GM23338 (cell line): ENCODE measurements at regions not wholly inside any gene's neighbourhood (a gene's known extent, or its start where the extent isn't known, plus 50 kb on each side); places are given as distances from the start of the nearest gene placed in this dataset.
A peak's percentile ranks its signal among the peaks of the same experiment; 100 is the strongest.
"Not testable (repeated sequence)": the region's sequence is repeated elsewhere in the genome, so short reads cannot be mapped to it uniquely, and the experiment has no call there.

ENCODE experiments used
- ATAC-seq: fragments of 200-7000 bp; cut with Tn5 transposase; 3 replicates; pipeline ENCODE4 v1.9.1; 2020
- DNase-seq: peaks from one replicate; pipeline ENCODE4 v3.0.0-alpha.2; 2015; ENCODE audit warnings: low spot score
- H2AFZ ChIP-seq: fragments of 200-600 bp; sonication (generic); 2 replicates; pipeline ENCODE4 v1.8.0; 2016; ENCODE audit warnings: antibody characterized with exemption, mild to moderate bottlenecking, moderate library complexity
- H3F3A ChIP-seq: fragments of 200-600 bp; sonication (generic); replicated peaks from 2 replicates; pipeline ENCODE4 v1.8.0; 2017; ENCODE audit warnings: antibody characterized with exemption, mixed run types, low read depth
- H3K27ac ChIP-seq: fragments of 200-600 bp; sonication (generic); 2 replicates; pipeline ENCODE4 v1.6.1; 2016; ENCODE audit warnings: low read depth
- H3K27me3 ChIP-seq: fragments of 200-600 bp; sonication (generic); 2 replicates; pipeline ENCODE4 v1.8.0; 2016; ENCODE audit warnings: mild to moderate bottlenecking, mixed run types, moderate library complexity; ENCODE audit not compliant: insufficient read depth
- H3K36me3 ChIP-seq: fragments of 200-600 bp; sonication (generic); 2 replicates; pipeline ENCODE4 v1.8.0; 2016; ENCODE audit warnings: mild to moderate bottlenecking; ENCODE audit not compliant: insufficient read depth
- H3K4me1 ChIP-seq: fragments of 200-600 bp; sonication (generic); 2 replicates; pipeline ENCODE4 v1.8.0; 2016; ENCODE audit warnings: mild to moderate bottlenecking, moderate library complexity; ENCODE audit not compliant: insufficient read depth
- H3K4me2 ChIP-seq: fragments of 200-600 bp; sonication (generic); 2 replicates; pipeline ENCODE4 v1.7.1; 2017; ENCODE audit warnings: mixed run types
- H3K4me3 ChIP-seq: fragments of 200-600 bp; sonication (generic); 2 replicates; pipeline ENCODE4 v1.6.1; 2016; ENCODE audit warnings: mixed run types
- H3K79me2 ChIP-seq: fragments of 200-600 bp; sonication (generic); replicated peaks from 2 replicates; pipeline ENCODE4 v1.8.0; 2017; ENCODE audit warnings: mild to moderate bottlenecking; ENCODE audit not compliant: insufficient read depth
- H3K9me2 ChIP-seq: fragments of 200-600 bp; sonication (generic); 2 replicates; pipeline ENCODE4 v1.8.0; 2017; ENCODE audit not compliant: insufficient read depth
- H4K20me1 ChIP-seq: fragments of 200-600 bp; sonication (generic); replicated peaks from 2 replicates; pipeline ENCODE4 v1.8.0; 2017; ENCODE audit warnings: mild to moderate bottlenecking; ENCODE audit not compliant: insufficient read depth
- H3K27ac Mint-ChIP-seq: 2 replicates; pipeline ENCODE4 v1.8.0; 2020; ENCODE audit warnings: inconsistent platforms, mild to moderate bottlenecking, moderate library complexity, mixed read lengths
- H3K27me3 Mint-ChIP-seq: 3 replicates; pipeline ENCODE4 v1.8.0; 2022; ENCODE audit warnings: low read depth, mild to moderate bottlenecking, moderate library complexity, mixed read lengths, inconsistent platforms; ENCODE audit not compliant: insufficient read depth, poor library complexity
- H3K36me3 Mint-ChIP-seq: 3 replicates; pipeline ENCODE4 v1.8.0; 2021; ENCODE audit warnings: low read depth, mild to moderate bottlenecking, inconsistent platforms, moderate library complexity, mixed read lengths
- H3K4me1 Mint-ChIP-seq: 3 replicates; pipeline ENCODE4 v1.8.0; 2020; ENCODE audit warnings: mild to moderate bottlenecking, inconsistent platforms, mixed read lengths
- H3K4me3 Mint-ChIP-seq: 3 replicates; pipeline ENCODE4 v1.8.0; 2021; ENCODE audit warnings: moderate library complexity, mild to moderate bottlenecking, inconsistent platforms, mixed read lengths
- H3K9me3 Mint-ChIP-seq: 3 replicates; pipeline ENCODE4 v1.8.0; 2020; ENCODE audit warnings: moderate library complexity, mild to moderate bottlenecking, inconsistent platforms, mixed read lengths
- CREB1 ChIP-seq: fragments of 250-450 bp; sonication (Bioruptor Pico); IDR thresholded peaks from 2 replicates; pipeline ENCODE4 v1.5.0; 2020; ENCODE audit warnings: low read depth, mild to moderate bottlenecking, moderate library complexity
- TF ChIP-seq, protein P1 (sequence below): fragments of 250-450 bp; sonication (Bioruptor Pico); IDR thresholded peaks from 2 replicates; pipeline ENCODE4 v1.5.0; 2020; ENCODE audit warnings: mild to moderate bottlenecking, moderate library complexity

DNA sequence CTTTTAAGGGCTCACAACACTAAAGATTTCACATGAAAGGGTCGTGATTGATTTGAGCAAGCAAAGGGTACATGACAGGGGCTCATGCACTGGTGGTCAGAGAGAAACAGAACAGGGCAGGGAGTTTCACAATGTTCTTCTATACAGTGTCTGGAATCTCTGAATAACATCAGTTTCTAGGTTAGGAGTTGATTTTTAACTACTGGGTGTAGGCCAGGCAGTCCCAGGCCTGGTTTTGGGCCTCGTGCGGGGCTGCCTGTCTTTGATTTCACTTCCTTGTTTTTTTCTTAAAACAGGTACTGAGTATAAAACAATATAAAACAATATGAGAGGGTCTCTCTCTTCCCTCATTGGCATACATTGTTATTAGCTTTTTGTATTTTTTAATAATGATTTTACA is 87.2 kb upstream of the PRDM9 start:
- H3K4me3 ChIP-seq, H3F3A ChIP-seq, H3K36me3 Mint-ChIP-seq, H3K4me3 Mint-ChIP-seq, H3K4me2 ChIP-seq, H3K4me1 ChIP-seq, H3K36me3 ChIP-seq, H2AFZ ChIP-seq, ATAC-seq, H4K20me1 ChIP-seq, H3K27ac ChIP-seq, H3K27me3 ChIP-seq, DNase-seq, H3K79me2 ChIP-seq, H3K27me3 Mint-ChIP-seq, H3K9me3 Mint-ChIP-seq: not testable (repeated sequence)
- H3K27ac Mint-ChIP-seq = peak overlapping the region; percentile 92
- peaks cover 12% of the 10 kb centered on the region for H3K9me2 ChIP-seq
- H3K4me1 Mint-ChIP-seq = peaks cover 23% of the 10 kb centered on the region

DNA sequence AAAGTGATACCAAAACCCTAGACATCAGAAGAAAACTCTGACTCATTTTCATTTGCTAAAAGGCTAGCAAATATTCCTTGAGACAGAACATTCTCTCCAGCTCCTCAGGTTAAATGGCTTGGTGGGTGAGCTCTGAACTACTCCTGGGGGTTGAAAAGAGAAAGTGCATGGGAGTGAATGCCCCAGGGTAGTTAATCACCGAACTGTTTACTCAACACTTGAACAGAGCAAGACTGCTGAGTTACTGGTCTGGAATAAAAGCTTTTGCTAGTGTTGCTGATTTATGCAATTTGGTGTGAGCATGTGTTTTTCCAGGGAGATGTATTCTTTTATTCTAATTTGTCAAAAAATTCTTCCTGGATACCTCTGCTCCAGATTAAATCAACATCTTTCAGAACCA is 88.3 kb upstream of the PRDM9 start:
- peaks cover 7% of the 10 kb centered on the region for H3K27me3 Mint-ChIP-seq
- peak overlapping the region; percentile 28; the same call in 1 of the 2 replicates for H3K27ac Mint-ChIP-seq
- H3K9me2 ChIP-seq = peaks cover 11% of the 10 kb centered on the region
- H3K36me3 ChIP-seq = peaks cover 9% of the 10 kb centered on the region
- no peaks in the 10 kb centered on the region for H3F3A ChIP-seq
- no peaks in the 10 kb centered on the region for H3K79me2 ChIP-seq
- no peak overlapping the region for H3K27ac ChIP-seq
- H3K4me1 Mint-ChIP-seq = peaks cover 23% of the 10 kb centered on the region
- peaks cover 9% of the 10 kb centered on the region; the same call in 2 of the 3 replicates for H3K36me3 Mint-ChIP-seq
- H4K20me1 ChIP-seq = no peaks in the 10 kb centered on the region
- TF ChIP-seq, protein P1, sequence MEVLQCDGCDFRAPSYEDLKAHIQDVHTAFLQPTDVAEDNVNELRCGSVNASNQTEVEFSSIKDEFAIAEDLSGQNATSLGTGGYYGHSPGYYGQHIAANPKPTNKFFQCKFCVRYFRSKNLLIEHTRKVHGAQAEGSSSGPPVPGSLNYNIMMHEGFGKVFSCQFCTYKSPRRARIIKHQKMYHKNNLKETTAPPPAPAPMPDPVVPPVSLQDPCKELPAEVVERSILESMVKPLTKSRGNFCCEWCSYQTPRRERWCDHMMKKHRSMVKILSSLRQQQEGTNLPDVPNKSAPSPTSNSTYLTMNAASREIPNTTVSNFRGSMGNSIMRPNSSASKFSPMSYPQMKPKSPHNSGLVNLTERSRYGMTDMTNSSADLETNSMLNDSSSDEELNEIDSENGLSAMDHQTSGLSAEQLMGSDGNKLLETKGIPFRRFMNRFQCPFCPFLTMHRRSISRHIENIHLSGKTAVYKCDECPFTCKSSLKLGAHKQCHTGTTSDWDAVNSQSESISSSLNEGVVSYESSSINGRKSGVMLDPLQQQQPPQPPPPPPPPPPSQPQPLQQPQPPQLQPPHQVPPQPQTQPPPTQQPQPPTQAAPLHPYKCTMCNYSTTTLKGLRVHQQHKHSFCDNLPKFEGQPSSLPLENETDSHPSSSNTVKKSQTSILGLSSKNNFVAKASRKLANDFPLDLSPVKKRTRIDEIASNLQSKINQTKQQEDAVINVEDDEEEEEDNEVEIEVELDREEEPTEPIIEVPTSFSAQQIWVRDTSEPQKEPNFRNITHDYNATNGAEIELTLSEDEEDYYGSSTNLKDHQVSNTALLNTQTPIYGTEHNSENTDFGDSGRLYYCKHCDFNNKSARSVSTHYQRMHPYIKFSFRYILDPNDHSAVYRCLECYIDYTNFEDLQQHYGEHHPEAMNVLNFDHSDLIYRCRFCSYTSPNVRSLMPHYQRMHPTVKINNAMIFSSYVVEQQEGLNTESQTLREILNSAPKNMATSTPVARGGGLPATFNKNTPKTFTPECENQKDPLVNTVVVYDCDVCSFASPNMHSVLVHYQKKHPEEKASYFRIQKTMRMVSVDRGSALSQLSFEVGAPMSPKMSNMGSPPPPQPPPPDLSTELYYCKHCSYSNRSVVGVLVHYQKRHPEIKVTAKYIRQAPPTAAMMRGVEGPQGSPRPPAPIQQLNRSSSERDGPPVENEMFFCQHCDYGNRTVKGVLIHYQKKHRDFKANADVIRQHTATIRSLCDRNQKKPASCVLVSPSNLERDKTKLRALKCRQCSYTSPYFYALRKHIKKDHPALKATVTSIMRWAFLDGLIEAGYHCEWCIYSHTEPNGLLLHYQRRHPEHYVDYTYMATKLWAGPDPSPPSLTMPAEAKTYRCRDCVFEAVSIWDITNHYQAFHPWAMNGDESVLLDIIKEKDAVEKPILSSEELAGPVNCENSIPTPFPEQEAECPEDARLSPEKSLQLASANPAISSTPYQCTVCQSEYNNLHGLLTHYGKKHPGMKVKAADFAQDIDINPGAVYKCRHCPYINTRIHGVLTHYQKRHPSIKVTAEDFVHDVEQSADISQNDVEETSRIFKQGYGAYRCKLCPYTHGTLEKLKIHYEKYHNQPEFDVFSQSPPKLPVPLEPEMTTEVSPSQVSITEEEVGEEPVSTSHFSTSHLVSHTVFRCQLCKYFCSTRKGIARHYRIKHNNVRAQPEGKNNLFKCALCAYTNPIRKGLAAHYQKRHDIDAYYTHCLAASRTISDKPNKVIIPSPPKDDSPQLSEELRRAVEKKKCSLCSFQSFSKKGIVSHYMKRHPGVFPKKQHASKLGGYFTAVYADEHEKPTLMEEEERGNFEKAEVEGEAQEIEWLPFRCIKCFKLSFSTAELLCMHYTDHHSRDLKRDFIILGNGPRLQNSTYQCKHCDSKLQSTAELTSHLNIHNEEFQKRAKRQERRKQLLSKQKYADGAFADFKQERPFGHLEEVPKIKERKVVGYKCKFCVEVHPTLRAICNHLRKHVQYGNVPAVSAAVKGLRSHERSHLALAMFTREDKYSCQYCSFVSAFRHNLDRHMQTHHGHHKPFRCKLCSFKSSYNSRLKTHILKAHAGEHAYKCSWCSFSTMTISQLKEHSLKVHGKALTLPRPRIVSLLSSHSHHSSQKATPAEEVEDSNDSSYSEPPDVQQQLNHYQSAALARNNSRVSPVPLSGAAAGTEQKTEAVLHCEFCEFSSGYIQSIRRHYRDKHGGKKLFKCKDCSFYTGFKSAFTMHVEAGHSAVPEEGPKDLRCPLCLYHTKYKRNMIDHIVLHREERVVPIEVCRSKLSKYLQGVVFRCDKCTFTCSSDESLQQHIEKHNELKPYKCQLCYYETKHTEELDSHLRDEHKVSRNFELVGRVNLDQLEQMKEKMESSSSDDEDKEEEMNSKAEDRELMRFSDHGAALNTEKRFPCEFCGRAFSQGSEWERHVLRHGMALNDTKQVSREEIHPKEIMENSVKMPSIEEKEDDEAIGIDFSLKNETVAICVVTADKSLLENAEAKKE = 0 out of 2 replicates have a peak, but pooled peaks have one; percentile 66
- TF ChIP-seq CREB1 (CRISPR knock-in tag) = no peak
- H3K4me3 ChIP-seq = no peak overlapping the region
- H3K9me3 Mint-ChIP-seq = no peaks in the 10 kb centered on the region; the same call in 2 of the 3 replicates
- H3K4me2 ChIP-seq = no peak overlapping the region
- peak; percentile 98 for ATAC-seq
- peak; percentile 57 for DNase-seq
- 0 out of 2 replicates have a peak, but pooled peaks cover 3% of the 10 kb centered on the region for H3K4me1 ChIP-seq
- no peak overlapping the region; the same call in 2 of the 3 replicates for H3K4me3 Mint-ChIP-seq
- no peak overlapping the region for H2AFZ ChIP-seq
- H3K27me3 ChIP-seq = no peaks in the 10 kb centered on the region
